ENCODE measurements at regions not wholly inside any gene's neighbourhood (a gene's known extent, or its start where the extent isn't known, plus 50 kb on each side); places are given as distances from the start of the nearest gene placed in this dataset.

DNA sequence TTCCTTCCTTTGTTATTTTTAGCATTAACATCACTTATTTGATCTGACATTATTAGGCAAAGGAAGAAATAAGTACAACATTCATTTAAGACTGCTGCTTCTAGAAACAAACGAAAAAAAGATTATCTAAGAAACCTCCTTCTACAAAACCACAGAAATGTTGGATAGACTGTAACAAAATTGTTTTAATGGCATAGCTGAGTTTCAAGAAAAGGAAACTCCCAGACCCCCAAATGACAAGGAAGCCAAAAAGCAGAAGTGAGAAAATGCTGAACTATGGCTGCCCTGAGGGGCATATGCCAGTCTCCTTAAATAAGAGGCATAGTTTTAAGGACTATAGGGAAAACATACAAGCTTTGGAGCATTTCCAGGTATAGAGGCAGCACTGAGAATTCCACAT is 1431.6 kb upstream of the TENM3 start:
- TF ChIP-seq, protein P1, sequence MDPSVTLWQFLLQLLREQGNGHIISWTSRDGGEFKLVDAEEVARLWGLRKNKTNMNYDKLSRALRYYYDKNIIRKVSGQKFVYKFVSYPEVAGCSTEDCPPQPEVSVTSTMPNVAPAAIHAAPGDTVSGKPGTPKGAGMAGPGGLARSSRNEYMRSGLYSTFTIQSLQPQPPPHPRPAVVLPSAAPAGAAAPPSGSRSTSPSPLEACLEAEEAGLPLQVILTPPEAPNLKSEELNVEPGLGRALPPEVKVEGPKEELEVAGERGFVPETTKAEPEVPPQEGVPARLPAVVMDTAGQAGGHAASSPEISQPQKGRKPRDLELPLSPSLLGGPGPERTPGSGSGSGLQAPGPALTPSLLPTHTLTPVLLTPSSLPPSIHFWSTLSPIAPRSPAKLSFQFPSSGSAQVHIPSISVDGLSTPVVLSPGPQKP (IDR thresholded peaks at IDR 0.05; ENCODE audit: low read depth, low read length): no peak
- TF ChIP-seq RCOR1 (conservative IDR thresholded peaks at IDR 0.05; ENCODE audit: low read depth, low read length) (no peak), BRCA1 (IDR thresholded peaks at IDR 0.05; ENCODE audit: low read depth, low read length) (no peak)
- TF ChIP-seq, protein P2, sequence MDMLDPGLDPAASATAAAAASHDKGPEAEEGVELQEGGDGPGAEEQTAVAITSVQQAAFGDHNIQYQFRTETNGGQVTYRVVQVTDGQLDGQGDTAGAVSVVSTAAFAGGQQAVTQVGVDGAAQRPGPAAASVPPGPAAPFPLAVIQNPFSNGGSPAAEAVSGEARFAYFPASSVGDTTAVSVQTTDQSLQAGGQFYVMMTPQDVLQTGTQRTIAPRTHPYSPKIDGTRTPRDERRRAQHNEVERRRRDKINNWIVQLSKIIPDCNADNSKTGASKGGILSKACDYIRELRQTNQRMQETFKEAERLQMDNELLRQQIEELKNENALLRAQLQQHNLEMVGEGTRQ (IDR thresholded peaks at IDR 0.05; ENCODE audit: borderline replicate concordance, low read depth, low read length): no peak

Measured in GM12878 (cell line).